ENCODE measurements at regions not wholly inside any gene's neighbourhood (a gene's known extent, or its start where the extent isn't known, plus 50 kb on each side); places are given as distances from the start of the nearest gene placed in this dataset.
A peak's percentile ranks its signal among the peaks of the same experiment; 100 is the strongest.

DNA sequence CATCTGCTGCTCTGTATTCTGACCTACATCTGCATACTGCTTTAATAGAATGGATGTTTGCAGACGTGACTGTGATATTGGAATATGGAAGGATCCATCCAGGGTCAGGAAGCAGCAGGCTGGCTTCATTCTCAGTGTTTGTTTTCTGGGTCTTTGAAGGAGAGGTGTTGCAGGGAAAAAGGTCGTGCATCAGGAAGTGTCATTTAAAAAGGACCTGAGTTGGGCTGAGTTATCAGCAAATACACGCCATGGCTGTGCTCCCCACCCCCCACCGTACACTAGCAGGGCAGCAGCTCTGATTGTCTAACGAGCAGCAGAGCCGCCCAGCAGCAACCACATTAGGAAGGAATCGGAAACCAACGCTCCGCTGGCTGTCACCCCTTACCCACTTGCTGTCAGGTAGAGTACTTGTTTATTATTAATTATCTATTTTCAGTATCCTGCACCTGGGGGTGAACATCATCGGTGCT is 63.1 kb upstream of the STEAP1B start:
- DNase-seq (ENCODE audit: low spot score), result no peak

DNA sequence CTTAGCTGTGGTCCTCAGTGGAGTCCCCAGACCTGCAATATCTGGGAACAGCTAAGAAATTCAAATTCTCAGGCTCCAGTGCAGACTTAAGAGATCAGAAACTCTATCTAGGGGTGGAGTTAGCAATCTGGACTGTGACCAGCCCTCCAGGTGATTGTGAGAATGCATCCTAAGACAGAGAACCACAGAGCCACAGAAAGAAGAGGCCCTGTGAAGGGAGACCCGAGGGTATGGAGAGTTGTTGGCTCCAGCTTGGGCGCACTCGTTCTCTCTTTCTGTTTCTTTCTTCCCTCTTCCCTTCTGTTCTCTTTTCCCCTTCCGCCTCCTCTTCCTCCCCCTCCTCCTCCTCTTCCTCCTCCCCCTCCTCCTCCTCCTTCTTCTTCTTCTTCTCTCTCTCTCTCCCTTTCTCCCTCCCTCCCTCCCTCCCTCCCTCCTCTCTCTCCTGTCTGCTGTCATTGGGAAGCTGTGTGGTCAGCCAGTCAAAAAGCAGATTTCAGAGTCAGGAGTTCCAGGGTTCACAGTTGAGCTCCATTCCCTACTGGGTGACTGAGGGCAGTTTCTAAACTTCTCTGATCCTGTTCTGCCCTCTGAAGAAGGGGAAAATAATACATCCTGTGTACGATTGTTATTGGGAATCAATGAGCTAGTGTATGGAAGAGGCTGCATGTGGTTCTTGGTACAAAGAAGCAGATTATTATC is 62.1 kb upstream of the STEAP1B start:
- no peak for DNase-seq (ENCODE audit: low spot score)

GRCh38 chr7:22561321-22561811 is 61.4 kb upstream of the STEAP1B start:
- DNase-seq (ENCODE audit: low spot score), result peak; percentile 87

GRCh38 chr7:22559829-22560489 is 60.0 kb upstream of the STEAP1B start:
- no peak for DNase-seq (ENCODE audit: low spot score)

DNA sequence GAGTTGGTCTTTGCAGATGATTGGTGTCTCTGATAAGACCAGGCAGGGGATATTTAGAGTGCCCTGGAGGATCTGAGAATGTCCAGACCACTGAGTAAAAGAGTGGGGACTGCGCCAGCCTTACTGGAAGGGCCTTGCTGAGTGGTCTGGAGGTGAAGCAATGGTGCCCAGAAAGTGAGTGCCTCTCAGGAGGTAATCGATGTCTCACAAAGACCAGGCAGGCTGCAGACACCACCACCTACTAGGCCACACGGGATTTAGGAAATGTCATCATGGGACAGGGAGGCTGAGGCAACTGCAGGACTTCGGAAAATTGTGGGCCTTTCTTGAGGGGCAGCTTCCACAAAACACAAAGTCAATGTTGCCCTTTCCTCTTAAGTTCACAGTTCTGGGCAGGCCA is 57.2 kb upstream of the STEAP1B start:
- no peak for DNase-seq (ENCODE audit: low spot score)

- DNase-seq (ENCODE audit: low spot score), result peak; percentile 45
Measured at GRCh38 chr7:22555476-22555875, 55.5 kb upstream of the STEAP1B start.

DNA sequence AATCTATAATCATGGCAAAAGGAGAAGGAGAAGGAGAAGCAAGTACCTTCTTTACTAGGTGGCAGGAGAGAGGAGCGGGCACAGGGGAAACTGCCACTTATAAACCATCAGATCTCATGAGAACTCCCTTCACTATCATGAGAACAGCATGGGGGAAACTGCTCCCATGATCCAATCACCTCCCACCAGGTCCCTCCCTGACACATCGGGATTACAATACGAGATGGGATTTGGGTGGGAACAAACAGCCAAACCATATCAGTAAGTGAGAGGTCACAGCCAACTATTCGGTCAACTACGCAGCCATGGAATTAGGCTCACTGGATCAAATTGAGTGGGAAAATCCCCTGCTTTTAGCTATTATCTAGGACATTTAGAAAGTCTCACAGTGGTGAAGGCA is 54.2 kb upstream of the STEAP1B start:
- no peak for DNase-seq (ENCODE audit: low spot score)

DNA sequence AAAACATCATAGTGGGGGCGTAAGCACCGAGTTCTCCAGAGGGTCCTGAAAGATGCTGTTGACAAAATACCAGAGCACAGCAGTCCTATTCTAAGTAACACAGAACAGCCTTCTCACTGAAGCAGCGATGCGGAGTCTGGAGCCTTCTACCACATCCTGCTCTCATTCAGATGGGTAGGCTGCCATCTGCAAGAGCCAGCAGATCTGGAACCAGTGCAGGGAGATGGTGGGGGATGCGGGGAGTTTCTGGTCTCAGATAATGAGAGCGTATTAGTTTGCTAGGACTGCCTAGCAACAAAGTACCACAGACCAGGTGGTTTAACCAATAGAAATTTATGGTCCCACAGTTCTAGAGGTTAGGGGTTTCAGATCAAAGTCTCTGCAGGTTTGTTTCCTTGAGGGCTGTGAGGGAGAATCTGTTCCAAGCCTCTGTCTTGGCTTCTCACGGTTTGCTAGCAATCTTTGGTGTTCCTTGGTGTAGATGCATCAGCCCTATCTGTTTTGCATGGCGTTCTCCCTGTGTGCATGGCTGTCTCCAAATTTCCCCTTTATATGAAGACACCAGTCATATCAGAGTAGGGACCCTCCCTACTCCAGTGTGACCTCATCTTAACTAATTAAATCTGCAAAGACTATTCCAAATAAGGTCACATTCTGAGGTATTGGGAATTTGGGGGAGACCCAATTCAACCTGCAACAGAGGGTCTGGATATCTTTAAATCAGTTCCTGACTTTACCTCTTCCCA is 52.0 kb upstream of the STEAP1B start:
- DNase-seq (ENCODE audit: low spot score), result peak; percentile 36

DNA sequence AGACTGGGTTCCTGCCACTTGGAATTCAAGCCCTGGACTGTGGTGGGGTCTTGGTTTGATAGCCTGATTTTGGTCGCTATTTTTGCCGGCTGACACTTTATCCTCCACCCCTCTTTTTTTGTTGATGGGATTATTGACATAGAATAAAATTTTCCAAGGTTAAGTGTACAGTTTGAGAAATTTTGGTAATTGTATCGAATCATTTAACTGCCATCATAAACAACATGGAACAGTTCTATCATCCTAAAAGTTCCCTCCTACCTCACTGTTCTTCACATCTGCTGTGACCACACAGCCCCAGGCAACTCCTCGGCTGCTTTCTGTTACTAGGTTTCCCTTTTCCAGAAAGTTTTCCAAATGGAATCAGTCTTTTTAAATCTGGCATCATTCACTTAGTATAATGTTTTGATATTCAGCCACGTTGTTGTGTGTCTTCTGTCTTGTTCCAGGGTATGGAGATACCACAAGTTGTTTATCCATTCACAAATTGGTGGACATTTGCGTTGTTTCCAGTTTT is 50.6 kb upstream of the STEAP1B start:
- no peak for DNase-seq (ENCODE audit: low spot score)

DNA sequence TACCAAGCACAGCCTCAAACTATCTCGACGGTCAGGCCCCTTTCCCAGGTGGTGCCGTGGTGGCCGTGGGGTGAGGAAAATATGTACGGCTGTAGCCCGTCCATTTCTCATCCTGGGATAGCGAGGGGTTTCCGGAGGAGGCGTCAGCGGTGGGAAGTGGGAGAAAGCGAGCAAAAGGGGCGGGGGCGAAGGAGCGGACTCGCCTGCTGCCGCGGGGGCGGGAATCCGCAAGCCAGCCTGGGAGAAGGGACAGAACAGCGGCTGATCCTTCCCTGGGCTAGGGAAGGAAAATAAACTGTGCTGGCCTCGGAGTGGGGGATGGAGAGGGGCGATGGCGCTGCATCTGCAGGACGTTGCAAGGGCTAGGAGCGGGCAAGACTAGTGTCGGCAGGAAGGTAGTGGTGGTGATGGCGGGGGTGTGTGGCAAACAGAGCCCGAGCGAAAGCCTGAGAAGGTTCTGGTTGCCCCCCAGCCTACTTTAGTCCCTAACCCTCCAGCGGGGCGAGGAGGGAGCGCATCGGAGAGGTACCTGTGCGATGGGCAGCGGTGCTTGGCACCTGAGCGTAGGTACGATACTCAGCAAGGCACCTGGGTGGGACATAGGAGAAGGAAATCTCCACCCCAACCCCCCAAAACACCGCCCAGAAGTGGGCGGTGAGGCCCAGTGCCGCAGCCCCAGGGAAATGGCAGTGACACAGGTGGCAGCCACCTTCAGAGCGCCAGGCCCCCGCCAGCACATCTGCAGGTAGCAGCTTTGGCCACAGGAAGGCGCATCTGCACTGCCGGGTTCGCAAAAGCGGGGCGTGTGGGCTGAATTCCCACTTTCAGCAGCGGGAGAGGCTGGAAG is 49.9 kb upstream of the STEAP1B start:
- peak; percentile 64 for DNase-seq (ENCODE audit: low spot score)
